A549 (cell line): ENCODE measurements at regions not wholly inside any gene's neighbourhood (a gene's known extent, or its start where the extent isn't known, plus 50 kb on each side); places are given as distances from the start of the nearest gene placed in this dataset.

ENCODE experiments used
- ATAC-seq, 2 experiments: fragments of 200-7000 bp in 1 of 2; fragments of >200 bp in 1 of 2; cut with Nextera tagmentation in 1 of 2; cut with Tn5 transposase in 1 of 2; 3 replicates each; pipeline versions ENCODE4 v1.8.0 to v1.9.1; 2018 to 2020; ENCODE audit warnings: mild to moderate bottlenecking in 1 of 2, moderate library complexity in 1 of 2
- CTCF ChIA-PET: fragments of 300-600 bp; sonication (Branson Sonifier 250); formaldehyde crosslinking; extraction: SDS; loops from one replicate; lab custom pipeline; 2021; ENCODE audit warnings: antibody characterized with exemption, inconsistent platforms; lab: Yijun Ruan, JAX
- POLR2A ChIA-PET: fragments of 350-600 bp; formaldehyde crosslinking; extraction: SDS; loops from one replicate; lab custom pipeline; 2021; ENCODE audit warnings: antibody characterized with exemption, inconsistent platforms; lab: Yijun Ruan, JAX
- DNase-seq, 2 experiments: peaks; one replicate each; pipeline versions ENCODE4 v3.0.0 to v3.0.0-alpha.2; 2011 to 2016; ENCODE audit warnings: low read depth in 1 of 2, low spot score in 1 of 2
- FAIRE-seq: peaks from 2 replicates; lab custom pipeline; 2011; peaks lifted over from hg19 to GRCh38; lab: Jason Lieb, UNC
- H3K27ac ChIP-seq, 2 experiments: fragments of >200 bp; sonication (Bioruptor Twin); formaldehyde crosslinking; 3 replicates each; pipeline ENCODE4 v1.5.1; 2016 to 2017
- H3K4me1 ChIP-seq: fragments of >200 bp; sonication (Bioruptor Twin); formaldehyde crosslinking; 3 replicates; pipeline ENCODE4 v1.6.1; 2016
- H3K4me2 ChIP-seq: fragments of >200 bp; sonication (Bioruptor Twin); formaldehyde crosslinking; 3 replicates; pipeline ENCODE4 v1.6.1; 2016
- H3K4me3 ChIP-seq: fragments of >200 bp; sonication (Bioruptor Twin); formaldehyde crosslinking; 3 replicates; pipeline ENCODE4 v1.5.1; 2016
- H3K9me3 ChIP-seq: fragments of >200 bp; sonication (Bioruptor Twin); formaldehyde crosslinking; 3 replicates; pipeline ENCODE4 v1.6.1; 2016
- BHLHE40 ChIP-seq: IDR thresholded peaks from 2 replicates; pipeline ENCODE4 v1.6.1; 2012; ENCODE audit warnings: low read depth, low read length, inconsistent platforms
- CEBPB ChIP-seq, 2 experiments: fragments of >200 bp in 1 of 2; sonication (Bioruptor Twin) in 1 of 2; formaldehyde crosslinking in 1 of 2; IDR thresholded peaks; 2 replicates each; pipeline ENCODE4 v1.6.1; 2012 to 2016
- CHD2 ChIP-seq: fragments of 150-350 bp; IDR thresholded peaks from 2 replicates; pipeline ENCODE4 v1.6.1; 2014; ENCODE audit warnings: low read length; ENCODE audit not compliant: partially characterized antibody
- EHF ChIP-seq: fragments of 250-450 bp; sonication (Bioruptor Pico); IDR thresholded peaks from 2 replicates; pipeline ENCODE4 v1.5.0; 2020; ENCODE audit warnings: mild to moderate bottlenecking
- EP300 ChIP-seq, 2 experiments: fragments of >200 bp; sonication (Bioruptor Twin); formaldehyde crosslinking; IDR thresholded peaks; 2 replicates in 1 of 2; 3 replicates in 1 of 2; pipeline ENCODE4 v1.6.1; 2016 to 2017
- ESRRA ChIP-seq: fragments of 150-350 bp; IDR thresholded peaks from 2 replicates; pipeline ENCODE4 v1.6.1; 2014; ENCODE audit warnings: mild to moderate bottlenecking, low read length, borderline replicate concordance
- FOSL2 ChIP-seq, 2 experiments: fragments of 450-650 bp in 1 of 2; fragments of >200 bp in 1 of 2; sonication (Bioruptor Twin) in 1 of 2; formaldehyde crosslinking; IDR thresholded peaks; 2 replicates each; pipeline versions ENCODE4 v1.5.0 to v1.6.1; 2016 to 2020; ENCODE audit warnings: mild to moderate bottlenecking in 1 of 2, moderate library complexity in 1 of 2
- HEYL ChIP-seq: fragments of 250-450 bp; sonication (Bioruptor Pico); IDR thresholded peaks from 2 replicates; pipeline ENCODE4 v1.8.0; 2021; ENCODE audit warnings: mild to moderate bottlenecking, moderate library complexity
- HOXB13 ChIP-seq: fragments of 250-450 bp; sonication (Bioruptor Pico); IDR thresholded peaks from 2 replicates; pipeline ENCODE4 v1.5.0; 2020; ENCODE audit warnings: low read depth, mild to moderate bottlenecking, moderate library complexity
- HOXB5 ChIP-seq: fragments of 250-450 bp; sonication (Bioruptor Pico); IDR thresholded peaks from 2 replicates; pipeline ENCODE4 v1.5.0; 2020; ENCODE audit warnings: mild to moderate bottlenecking, moderate library complexity
- JUNB ChIP-seq: fragments of >200 bp; sonication (Bioruptor Twin); formaldehyde crosslinking; IDR thresholded peaks from 2 replicates; pipeline ENCODE4 v1.6.1; 2016
- KDM1A ChIP-seq: fragments of 200-600 bp; sonication (generic); IDR thresholded peaks from 2 replicates; pipeline ENCODE4 v1.6.1; 2016; ENCODE audit warnings: low read depth, mild to moderate bottlenecking
- KDM5A ChIP-seq: fragments of 200-600 bp; sonication (generic); IDR thresholded peaks from 2 replicates; pipeline ENCODE4 v1.6.1; 2016; ENCODE audit warnings: antibody characterized with exemption, mild to moderate bottlenecking
- MAFK ChIP-seq: fragments of 450-650 bp; IDR thresholded peaks from 2 replicates; pipeline ENCODE4 v1.6.1; 2014; ENCODE audit not compliant: partially characterized antibody
- MAZ ChIP-seq: fragments of 150-350 bp; IDR thresholded peaks from 2 replicates; pipeline ENCODE4 v1.6.1; 2014; ENCODE audit warnings: antibody characterized with exemption, low read depth, low read length, borderline replicate concordance
- MYC ChIP-seq: IDR thresholded peaks from 2 replicates; pipeline ENCODE4 v1.6.1; 2012; ENCODE audit warnings: mild to moderate bottlenecking, inconsistent platforms, low read length, improper control_type of control experiment, borderline replicate concordance
- NPAS2 ChIP-seq: fragments of 250-450 bp; sonication (Bioruptor Pico); IDR thresholded peaks from 2 replicates; pipeline ENCODE4 v1.8.0; 2022; ENCODE audit warnings: mild to moderate bottlenecking, moderate library complexity, borderline replicate concordance
- NR3C1 ChIP-seq: fragments of >200 bp; sonication (Bioruptor Twin); formaldehyde crosslinking; IDR thresholded peaks from 3 replicates; pipeline ENCODE4 v1.6.1; 2017
- PHF8 ChIP-seq: fragments of 200-600 bp; sonication (generic); IDR thresholded peaks from 2 replicates; pipeline ENCODE4 v1.6.1; 2016; ENCODE audit warnings: low read depth, mild to moderate bottlenecking, antibody characterized with exemption, moderate library complexity, borderline replicate concordance
- RCOR1 ChIP-seq: fragments of 150-350 bp; IDR thresholded peaks from 2 replicates; pipeline ENCODE4 v1.6.1; 2014; ENCODE audit warnings: antibody characterized with exemption, low read length, low read depth
- RFX5 ChIP-seq: fragments of 450-650 bp; IDR thresholded peaks from 2 replicates; pipeline ENCODE4 v1.7.1; 2014; ENCODE audit warnings: antibody characterized with exemption, mild to moderate bottlenecking, moderate library complexity
- SREBF2 ChIP-seq: fragments of 450-650 bp; IDR thresholded peaks from 2 replicates; pipeline ENCODE4 v1.6.1; 2014; ENCODE audit warnings: mild to moderate bottlenecking, moderate library complexity
- ZC3H11A ChIP-seq: fragments of 450-650 bp; IDR thresholded peaks from 2 replicates; pipeline ENCODE4 v1.6.1; 2014; ENCODE audit warnings: antibody characterized with exemption, mild to moderate bottlenecking
- ZNF302 ChIP-seq: fragments of 250-450 bp; sonication (Bioruptor Pico); IDR thresholded peaks from 2 replicates; pipeline ENCODE4 v1.9.0; 2021; ENCODE audit warnings: inconsistent platforms, mild to moderate bottlenecking, moderate library complexity
- WGBS: methylation state at CpG from one replicate; pipeline ENCODE4 v1.1.6; 2017; ENCODE audit errors: missing lambda C conversion rate; 5-methylcytosine and 5-hydroxymethylcytosine counted together
- TF ChIP-seq, protein P1 (sequence below): fragments of 200-600 bp; sonication (generic); IDR thresholded peaks from 2 replicates; pipeline ENCODE4 v1.6.1; 2016; ENCODE audit warnings: antibody characterized with exemption, mild to moderate bottlenecking, moderate library complexity
- TF ChIP-seq, protein P2 (sequence below): IDR thresholded peaks from 2 replicates; pipeline ENCODE4 v1.6.1; 2012

DNA sequence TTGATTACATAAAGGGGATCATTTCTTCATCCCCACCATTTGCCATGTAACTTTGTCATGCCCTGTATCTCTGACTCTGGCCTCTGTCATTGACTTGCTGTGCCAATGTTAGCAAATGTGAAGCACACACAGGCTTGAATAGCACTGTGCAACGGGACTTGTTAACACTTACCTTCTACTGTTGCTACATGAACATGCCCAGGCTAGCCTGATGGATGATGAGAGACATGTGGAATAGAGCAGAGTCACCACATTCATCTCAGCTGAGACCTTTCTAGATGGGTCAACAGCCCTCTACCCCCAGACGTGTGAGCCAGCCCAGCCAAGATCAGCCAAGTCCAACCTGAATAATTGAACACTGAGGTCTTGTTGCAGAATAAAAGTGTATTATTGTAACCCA is 162.1 kb upstream of the SALL1 start:
- WGBS: 29% methylated on average over 2 of the region's 2 CpGs
- no peak for ATAC-seq
- POLR2A ChIA-PET: no interaction called here

DNA sequence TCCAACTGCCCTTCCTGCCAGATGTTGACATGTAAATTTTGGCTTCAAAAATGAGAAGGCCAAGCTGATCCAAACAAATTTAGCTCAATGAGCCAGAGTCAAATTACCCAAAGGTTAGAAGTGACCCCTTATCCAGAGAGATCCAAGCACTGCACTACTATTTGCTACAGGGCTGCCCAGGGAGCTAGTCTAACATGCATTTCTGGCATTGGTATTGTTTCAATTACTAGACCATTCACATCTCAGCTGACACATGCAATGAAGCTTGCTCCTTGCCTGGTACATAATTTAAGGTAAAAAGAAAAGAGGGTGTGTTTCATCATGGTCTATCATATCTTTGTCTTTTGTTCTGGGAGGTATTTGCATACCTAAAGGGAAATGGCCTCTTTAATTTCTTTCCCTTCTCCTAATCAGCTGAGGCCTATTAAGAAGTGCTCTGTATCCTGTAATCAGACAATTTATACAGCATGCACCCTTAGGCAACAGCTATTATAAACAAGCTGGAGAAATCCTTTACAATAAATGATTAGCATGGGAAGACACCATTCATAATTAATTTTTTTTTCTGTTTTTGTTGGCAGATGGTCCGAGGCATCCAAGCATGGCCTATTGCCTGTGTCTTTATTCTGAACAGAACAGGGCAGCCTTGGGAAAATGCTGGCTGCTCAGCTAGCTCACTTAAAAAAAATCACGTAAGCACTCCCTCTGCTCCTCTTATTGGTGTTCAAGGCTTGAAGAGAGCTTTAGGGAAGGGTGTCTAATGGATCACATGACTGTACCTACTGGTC is 161.5 kb upstream of the SALL1 start:
- FAIRE-seq: no peak
- Histone ChIP-seq H3K4me2 (no peak overlapping the region), H3K9me3 (no peaks in the 10 kb centered on the region)
- no peak for ATAC-seq
- POLR2A ChIA-PET: no interaction called here
- no peak for TF ChIP-seq HEYL (CRISPR knock-in tag)
- TF ChIP-seq PHF8: no peak
- TF ChIP-seq NPAS2: no peak
- no peak for TF ChIP-seq NR3C1
- TF ChIP-seq EP300 (IDR thresholded peaks at IDR 0.05): no peak
- TF ChIP-seq, protein P1, sequence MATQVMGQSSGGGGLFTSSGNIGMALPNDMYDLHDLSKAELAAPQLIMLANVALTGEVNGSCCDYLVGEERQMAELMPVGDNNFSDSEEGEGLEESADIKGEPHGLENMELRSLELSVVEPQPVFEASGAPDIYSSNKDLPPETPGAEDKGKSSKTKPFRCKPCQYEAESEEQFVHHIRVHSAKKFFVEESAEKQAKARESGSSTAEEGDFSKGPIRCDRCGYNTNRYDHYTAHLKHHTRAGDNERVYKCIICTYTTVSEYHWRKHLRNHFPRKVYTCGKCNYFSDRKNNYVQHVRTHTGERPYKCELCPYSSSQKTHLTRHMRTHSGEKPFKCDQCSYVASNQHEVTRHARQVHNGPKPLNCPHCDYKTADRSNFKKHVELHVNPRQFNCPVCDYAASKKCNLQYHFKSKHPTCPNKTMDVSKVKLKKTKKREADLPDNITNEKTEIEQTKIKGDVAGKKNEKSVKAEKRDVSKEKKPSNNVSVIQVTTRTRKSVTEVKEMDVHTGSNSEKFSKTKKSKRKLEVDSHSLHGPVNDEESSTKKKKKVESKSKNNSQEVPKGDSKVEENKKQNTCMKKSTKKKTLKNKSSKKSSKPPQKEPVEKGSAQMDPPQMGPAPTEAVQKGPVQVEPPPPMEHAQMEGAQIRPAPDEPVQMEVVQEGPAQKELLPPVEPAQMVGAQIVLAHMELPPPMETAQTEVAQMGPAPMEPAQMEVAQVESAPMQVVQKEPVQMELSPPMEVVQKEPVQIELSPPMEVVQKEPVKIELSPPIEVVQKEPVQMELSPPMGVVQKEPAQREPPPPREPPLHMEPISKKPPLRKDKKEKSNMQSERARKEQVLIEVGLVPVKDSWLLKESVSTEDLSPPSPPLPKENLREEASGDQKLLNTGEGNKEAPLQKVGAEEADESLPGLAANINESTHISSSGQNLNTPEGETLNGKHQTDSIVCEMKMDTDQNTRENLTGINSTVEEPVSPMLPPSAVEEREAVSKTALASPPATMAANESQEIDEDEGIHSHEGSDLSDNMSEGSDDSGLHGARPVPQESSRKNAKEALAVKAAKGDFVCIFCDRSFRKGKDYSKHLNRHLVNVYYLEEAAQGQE: no peak
- TF ChIP-seq ZNF302 (CRISPR knock-in tag): no peak
- no peak for TF ChIP-seq EHF
- no peak for TF ChIP-seq BHLHE40
- no peak for TF ChIP-seq CEBPB (IDR thresholded peaks at IDR 0.05)
- no peak for TF ChIP-seq HOXB5 (CRISPR knock-in tag)
- no peak for TF ChIP-seq FOSL2 (IDR thresholded peaks at IDR 0.05)
- no peak for TF ChIP-seq FOSL2 (CRISPR knock-in tag; IDR thresholded peaks at IDR 0.05)
- TF ChIP-seq MAFK: no peak
- no peak for TF ChIP-seq RFX5
- no peak for TF ChIP-seq ESRRA
- no peak for TF ChIP-seq HOXB13 (CRISPR knock-in tag)
- TF ChIP-seq, all 56 proteins: peak for 0
- H3K4me1 ChIP-seq: no peaks in the 10 kb centered on the region
- H3K27ac ChIP-seq: no peak overlapping the region
- no peak for DNase-seq
- H3K4me3 ChIP-seq: no peak overlapping the region
- 12% methylated on average over 2 of the region's 2 CpGs for WGBS
- CTCF ChIA-PET: interaction anchor here (0.5 kb wide), 1 partner anchor 449 kb away, joined by 4 read pairs; no protein-coding TSS in a partner anchor

More for the DNA sequence above, 162.1 kb upstream of the SALL1 start:
- Histone ChIP-seq H3K4me3 (no peak overlapping the region), H3K27ac (no peak overlapping the region), H3K4me2 (no peak overlapping the region), H3K4me1 (no peaks in the 10 kb centered on the region), H3K9me3 (no peaks in the 10 kb centered on the region)
- CTCF ChIA-PET: interaction anchor here (0.5 kb wide), 1 partner anchor 448 kb away, joined by 4 read pairs; no protein-coding TSS in a partner anchor
- TF ChIP-seq CEBPB (IDR thresholded peaks at IDR 0.05) (no peak), ESRRA (no peak), RCOR1 (no peak), PHF8 (no peak), EHF (no peak), KDM5A (no peak), KDM1A (no peak), JUNB (no peak), ZC3H11A (no peak), CHD2 (no peak), SREBF2 (no peak), MAZ (no peak), MYC (no peak)
- TF ChIP-seq, protein P2, sequence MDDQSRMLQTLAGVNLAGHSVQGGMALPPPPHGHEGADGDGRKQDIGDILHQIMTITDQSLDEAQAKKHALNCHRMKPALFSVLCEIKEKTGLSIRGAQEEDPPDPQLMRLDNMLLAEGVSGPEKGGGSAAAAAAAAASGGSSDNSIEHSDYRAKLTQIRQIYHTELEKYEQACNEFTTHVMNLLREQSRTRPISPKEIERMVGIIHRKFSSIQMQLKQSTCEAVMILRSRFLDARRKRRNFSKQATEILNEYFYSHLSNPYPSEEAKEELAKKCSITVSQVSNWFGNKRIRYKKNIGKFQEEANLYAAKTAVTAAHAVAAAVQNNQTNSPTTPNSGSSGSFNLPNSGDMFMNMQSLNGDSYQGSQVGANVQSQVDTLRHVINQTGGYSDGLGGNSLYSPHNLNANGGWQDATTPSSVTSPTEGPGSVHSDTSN: no peak
- no peak for DNase-seq
- no peak for FAIRE-seq
